Stomach smooth muscle (tissue), 2 donors: ENCODE measurements at regions not wholly inside any gene's neighbourhood (a gene's known extent, or its start where the extent isn't known, plus 50 kb on each side); places are given as distances from the start of the nearest gene placed in this dataset.

Experiments
- H3K27ac ChIP-seq: one replicate; pipeline ENCODE4 v1.7.0; 2013; ENCODE audit warnings: mild to moderate bottlenecking, low read length, inconsistent platforms
- H3K27me3 ChIP-seq, 2 donors: one replicate each; pipeline ENCODE4 v1.7.0; 2013; ENCODE audit warnings: low read length in 2 of 2; ENCODE audit not compliant: insufficient read depth in 2 of 2, control insufficient read depth in 1 of 2
- H3K36me3 ChIP-seq, 2 donors: one replicate each; pipeline ENCODE4 v1.7.0; 2013; ENCODE audit warnings: low read length in 2 of 2; ENCODE audit not compliant: control insufficient read depth in 2 of 2, insufficient read depth in 2 of 2
- H3K4me1 ChIP-seq: one replicate; pipeline ENCODE4 v1.7.0; 2013; ENCODE audit warnings: low read length; ENCODE audit not compliant: control insufficient read depth, insufficient read depth
- H3K4me3 ChIP-seq, 2 donors: one replicate each; pipeline ENCODE4 v1.7.0; 2013; ENCODE audit warnings: low read length in 2 of 2
- H3K9ac ChIP-seq, 2 donors: one replicate each; pipeline ENCODE4 v1.7.0; 2013; ENCODE audit warnings: low read length in 2 of 2, mild to moderate bottlenecking in 1 of 2
- H3K9me3 ChIP-seq, 2 donors: one replicate each; pipeline ENCODE4 v1.7.0; 2013; ENCODE audit warnings: low read length in 2 of 2; ENCODE audit not compliant: control insufficient read depth in 2 of 2
- donor health status: healthy.
- donor health status: Pancreatic carcinoma.

DNA sequence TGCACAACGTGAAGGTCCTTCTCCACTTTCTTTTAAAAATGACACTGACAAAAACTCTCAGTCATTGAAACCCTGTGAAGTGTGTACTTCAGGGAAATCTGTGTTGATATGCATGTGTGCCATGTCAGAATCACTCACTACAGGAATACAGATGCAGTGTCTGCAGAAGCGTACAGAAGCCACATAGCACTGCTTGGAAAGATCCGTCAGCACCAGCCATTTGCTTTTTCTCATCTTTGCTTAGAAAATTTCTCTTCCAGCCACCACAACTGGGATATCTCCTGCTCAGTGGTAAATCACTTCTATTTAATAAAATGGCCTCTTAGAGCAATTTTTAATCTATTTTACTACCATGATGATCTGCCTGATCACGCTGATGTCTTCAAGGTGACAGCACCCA is 91.3 kb upstream of the ARHGEF26 start:
- Histone ChIP-seq H3K36me3 (no peaks in the 10 kb centered on the region), H3K9ac (no peak overlapping the region), H3K4me3 (peak overlapping the region in 1 of 2 donors; percentile 14), H3K9me3 (no peaks in the 10 kb centered on the region), H3K4me1 (no peaks in the 10 kb centered on the region), H3K27me3 (no peaks in the 10 kb centered on the region), H3K27ac (no peak overlapping the region)

DNA sequence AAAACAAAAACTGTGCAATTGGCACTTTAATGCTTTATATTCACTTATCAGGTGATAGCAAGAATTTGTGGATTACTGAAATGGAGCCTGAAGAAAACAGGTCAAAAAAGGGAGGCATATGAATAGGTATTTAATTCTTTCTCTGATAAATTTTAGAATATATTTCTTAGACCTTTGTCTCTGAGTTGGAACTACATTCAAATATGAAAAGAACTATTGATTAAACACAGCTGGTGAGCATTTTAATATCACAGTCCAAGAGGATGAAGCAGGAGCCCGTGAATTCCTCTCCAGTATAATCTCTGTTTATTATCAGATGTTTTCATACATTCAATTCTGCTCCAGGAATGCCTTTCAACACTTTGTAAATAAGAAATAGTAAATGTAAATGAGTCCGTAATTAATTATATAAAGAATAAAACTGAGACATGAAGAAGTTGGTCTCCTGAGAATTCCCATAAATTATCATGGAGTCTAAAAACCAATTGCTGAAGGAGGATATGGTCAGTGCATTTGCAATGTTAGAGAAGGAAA is 86.3 kb upstream of the ARHGEF26 start:
- Histone ChIP-seq H3K4me1 (no peaks in the 10 kb centered on the region), H3K9me3 (no peaks in the 10 kb centered on the region), H3K27me3 (no peaks in the 10 kb centered on the region), H3K27ac (no peak overlapping the region), H3K9ac (no peak overlapping the region), H3K4me3 (no peak overlapping the region), H3K36me3 (no peaks in the 10 kb centered on the region)

GRCh38 chr3:154040283-154040682 is 80.9 kb upstream of the ARHGEF26 start:
- no peak overlapping the region for H3K27ac ChIP-seq
- H3K4me3 ChIP-seq, result no peak overlapping the region
- H3K36me3 ChIP-seq, result no peaks in the 10 kb centered on the region
- no peak overlapping the region for H3K9ac ChIP-seq
- H3K27me3 ChIP-seq, result no peaks in the 10 kb centered on the region
- H3K9me3 ChIP-seq, result peaks cover 0 to 2% of the 10 kb centered on the region in 2 donors
- H3K4me1 ChIP-seq, result no peaks in the 10 kb centered on the region

DNA sequence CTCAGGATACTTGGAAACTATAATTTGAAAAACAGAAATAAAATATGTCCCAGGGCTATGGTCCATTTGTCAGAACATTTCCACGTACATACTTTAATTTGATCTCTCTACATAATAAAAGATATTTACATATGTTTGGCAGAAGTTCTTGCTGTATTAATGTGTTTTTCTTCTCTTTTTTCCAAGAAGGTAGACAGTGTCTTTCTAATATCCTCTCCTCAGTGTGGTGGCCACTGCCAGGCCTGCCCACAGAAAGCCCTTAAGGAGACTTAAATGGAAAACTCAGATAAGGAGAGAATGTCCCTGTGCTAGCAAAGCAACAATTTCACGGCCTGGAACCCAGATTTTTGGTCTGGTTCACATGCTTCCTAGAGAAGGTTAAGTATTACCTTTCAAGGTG is 76.5 kb upstream of the ARHGEF26 start:
- H3K27me3 ChIP-seq, result no peaks in the 10 kb centered on the region
- no peaks in the 10 kb centered on the region for H3K4me1 ChIP-seq
- H3K9ac ChIP-seq, result no peak overlapping the region
- no peak overlapping the region for H3K4me3 ChIP-seq
- H3K27ac ChIP-seq, result no peak overlapping the region
- peaks cover 0 to 2% of the 10 kb centered on the region in 2 donors for H3K9me3 ChIP-seq
- H3K36me3 ChIP-seq, result no peaks in the 10 kb centered on the region

DNA sequence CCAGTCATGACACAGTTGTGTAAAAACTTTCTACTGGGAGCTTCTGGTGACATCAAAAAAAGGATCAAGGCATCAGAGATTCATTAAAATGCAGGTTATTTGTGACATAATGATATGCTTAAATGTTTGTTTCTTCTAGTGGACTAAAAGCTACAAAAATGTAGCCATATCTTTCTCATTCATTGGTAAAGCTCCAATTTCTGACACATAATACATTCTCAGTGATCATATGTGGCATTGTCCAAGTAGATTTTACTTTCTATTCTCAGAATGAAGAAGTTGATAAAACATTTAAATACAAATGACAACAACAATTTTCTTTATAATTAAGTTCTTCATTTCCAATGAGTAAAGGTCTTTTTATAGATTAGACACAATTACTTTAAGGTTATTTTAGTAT is 71.0 kb upstream of the ARHGEF26 start:
- no peaks in the 10 kb centered on the region for H3K4me1 ChIP-seq
- no peak overlapping the region for H3K9ac ChIP-seq
- H3K27me3 ChIP-seq, result no peaks in the 10 kb centered on the region
- no peaks in the 10 kb centered on the region for H3K9me3 ChIP-seq
- no peaks in the 10 kb centered on the region for H3K36me3 ChIP-seq
- H3K4me3 ChIP-seq, result no peak overlapping the region
- H3K27ac ChIP-seq, result no peak overlapping the region

- Histone ChIP-seq H3K27me3 (no peaks in the 10 kb centered on the region), H3K9me3 (no peaks in the 10 kb centered on the region), H3K36me3 (no peaks in the 10 kb centered on the region), H3K27ac (no peak overlapping the region), H3K4me1 (no peaks in the 10 kb centered on the region), H3K4me3 (no peak overlapping the region), H3K9ac (no peak overlapping the region)
Observed at GRCh38 chr3:154050766-154051165, 70.4 kb upstream of the ARHGEF26 start.

DNA sequence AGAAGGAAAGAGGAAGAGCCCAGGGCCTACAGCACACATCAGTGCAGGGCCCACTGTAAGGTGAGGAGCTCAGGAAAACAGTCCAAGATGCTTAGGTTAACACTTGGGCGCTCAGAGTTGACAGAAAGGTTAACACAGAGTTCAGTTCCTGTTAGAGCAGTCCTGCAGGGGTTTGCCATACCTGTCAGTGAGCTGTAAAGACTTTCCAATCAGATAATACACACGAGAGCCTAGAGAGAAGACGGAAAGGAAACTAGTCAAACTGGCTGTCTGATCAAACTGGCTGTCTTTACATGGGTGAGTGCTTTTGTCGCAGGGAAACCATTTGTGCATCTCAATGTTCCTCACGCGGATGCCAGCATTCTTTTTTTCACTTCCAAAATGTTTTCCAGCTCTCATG is 61.4 kb upstream of the ARHGEF26 start:
- H3K36me3 ChIP-seq, result no peaks in the 10 kb centered on the region
- peak overlapping the region; percentile 90 for H3K27ac ChIP-seq
- H3K4me3 ChIP-seq, result peak overlapping the region; percentile 17 to 47
- H3K9me3 ChIP-seq, result no peaks in the 10 kb centered on the region
- no peaks in the 10 kb centered on the region for H3K27me3 ChIP-seq
- peaks cover 8% of the 10 kb centered on the region for H3K4me1 ChIP-seq
- H3K9ac ChIP-seq, result peak overlapping the region; percentile 54 to 73

DNA sequence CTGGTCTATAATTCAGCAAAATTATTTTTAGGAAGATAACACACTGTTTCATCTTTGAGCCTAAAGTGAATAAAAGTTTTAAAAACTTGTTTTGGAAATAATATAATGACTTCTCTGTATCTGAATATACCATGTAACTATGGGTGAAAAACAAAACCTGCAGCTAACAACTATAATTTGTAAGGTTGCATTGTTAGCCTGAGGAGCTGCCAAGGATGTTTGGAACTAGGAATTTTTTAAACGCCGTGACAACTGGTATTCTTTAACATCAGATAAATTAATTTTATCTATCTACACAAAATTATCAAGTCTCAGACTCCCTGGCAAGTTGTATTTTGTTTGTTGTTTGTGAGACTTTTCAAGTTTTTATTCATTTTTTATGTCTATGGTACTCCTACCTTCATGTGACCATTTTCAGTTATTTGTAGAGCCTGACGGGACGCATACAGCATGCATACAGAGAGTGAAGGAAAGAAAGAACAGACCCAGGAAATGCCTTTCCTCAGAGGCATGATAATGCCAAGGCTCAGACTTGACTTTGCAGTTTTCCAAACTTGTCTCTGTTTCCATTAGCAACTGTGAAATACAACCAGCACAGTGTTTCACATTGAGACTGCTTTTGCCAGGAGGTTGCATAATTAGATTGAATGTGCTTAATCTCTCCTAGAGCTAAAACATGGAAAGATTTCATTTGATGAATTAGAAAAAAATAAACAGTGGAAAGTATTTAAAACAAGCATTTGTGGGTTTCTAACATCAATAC is 60.8 kb upstream of the ARHGEF26 start:
- H3K9me3 ChIP-seq, result no peaks in the 10 kb centered on the region
- peak overlapping the region; percentile 54 to 73 for H3K9ac ChIP-seq
- H3K27me3 ChIP-seq, result no peaks in the 10 kb centered on the region
- H3K27ac ChIP-seq, result peak overlapping the region; percentile 90
- H3K36me3 ChIP-seq, result no peaks in the 10 kb centered on the region
- H3K4me1 ChIP-seq, result peaks cover 8% of the 10 kb centered on the region
- H3K4me3 ChIP-seq, result peak overlapping the region; percentile 17 to 47

DNA sequence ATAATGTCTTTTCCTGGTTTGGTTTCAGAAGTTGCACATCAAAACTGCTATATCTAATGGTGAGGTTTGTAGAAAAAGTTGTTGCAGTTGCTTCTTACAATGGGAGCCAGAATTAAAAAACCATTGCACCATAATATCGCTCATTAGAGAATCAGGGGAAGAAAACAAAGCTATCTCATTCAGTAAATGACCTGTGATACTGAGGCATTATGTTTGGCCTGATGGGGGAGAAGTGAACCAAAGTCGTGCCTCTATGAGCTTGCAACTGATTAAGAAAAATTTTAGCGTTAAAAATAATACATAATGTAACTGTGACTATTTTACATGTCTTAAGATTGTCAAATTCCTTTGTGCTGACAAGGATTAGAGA is 60.2 kb upstream of the ARHGEF26 start:
- peak overlapping the region in 1 of 2 donors; percentile 1 for H3K4me3 ChIP-seq
- no peaks in the 10 kb centered on the region for H3K27me3 ChIP-seq
- no peaks in the 10 kb centered on the region for H3K36me3 ChIP-seq
- no peak overlapping the region for H3K9ac ChIP-seq
- peaks cover 8% of the 10 kb centered on the region for H3K4me1 ChIP-seq
- no peaks in the 10 kb centered on the region for H3K9me3 ChIP-seq
- H3K27ac ChIP-seq, result peak overlapping the region; percentile 90

- Histone ChIP-seq H3K9ac (no peak overlapping the region), H3K4me1 (peaks cover 8% of the 10 kb centered on the region), H3K27ac (no peak overlapping the region), H3K27me3 (no peaks in the 10 kb centered on the region), H3K9me3 (no peaks in the 10 kb centered on the region), H3K4me3 (no peak overlapping the region), H3K36me3 (no peaks in the 10 kb centered on the region)
Observed at GRCh38 chr3:154062513-154062912, 58.7 kb upstream of the ARHGEF26 start.

DNA sequence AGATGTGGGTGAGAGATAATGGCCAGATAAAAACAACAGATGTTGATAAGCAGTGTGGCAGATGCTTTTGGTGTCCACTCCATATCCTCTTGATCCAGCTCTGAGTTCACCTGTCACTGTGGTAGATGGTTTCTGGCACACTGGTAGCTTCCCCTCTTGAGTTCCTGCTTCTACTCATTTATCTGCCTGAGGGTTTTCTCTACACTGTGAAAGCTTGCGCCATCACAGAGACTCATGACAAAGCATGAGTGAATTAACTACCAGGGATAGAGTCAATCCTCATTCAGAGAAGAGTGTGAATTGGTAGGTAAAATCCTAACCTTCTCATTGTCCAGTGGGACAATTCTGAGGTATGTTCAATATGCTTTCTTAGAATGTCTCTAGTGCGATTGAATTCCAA is 50.0 kb upstream of the ARHGEF26 start:
- Histone ChIP-seq H3K9ac (no peak overlapping the region), H3K27ac (no peak overlapping the region), H3K4me3 (no peak overlapping the region), H3K27me3 (no peaks in the 10 kb centered on the region), H3K4me1 (no peaks in the 10 kb centered on the region), H3K36me3 (no peaks in the 10 kb centered on the region), H3K9me3 (no peaks in the 10 kb centered on the region)
